ENCODE measurements at regions not wholly inside any gene's neighbourhood (a gene's known extent, or its start where the extent isn't known, plus 50 kb on each side); places are given as distances from the start of the nearest gene placed in this dataset.

- no peak for TF ChIP-seq ZNF488 (tag by site-specific recombination; IDR thresholded peaks at IDR 0.05)
- no peak for TF ChIP-seq ZNF610 (tag by site-specific recombination; IDR thresholded peaks at IDR 0.05; ENCODE audit: borderline replicate concordance)
These were observed 655.5 kb downstream of the DCDC2C start (continued) for GRCh38 chr2:4358837-4359236.

- ChIA-PET CTCF (no interaction called here), POLR2A (no interaction called here)
- no peak overlapping the region for H3K27ac ChIP-seq (ENCODE audit: extremely low read depth, low read depth, low read length)
- no peaks in the 10 kb centered on the region for H3K36me3 ChIP-seq (ENCODE audit: control insufficient read depth in 2 of 2, insufficient read depth in 1 of 2, low read length in 2 of 2)
- H3K4me1 ChIP-seq (ENCODE audit: control insufficient read depth, insufficient read depth, low read length), result no peaks in the 10 kb centered on the region
- H3K4me3 ChIP-seq (ENCODE audit: low read depth, low read length), result no peak overlapping the region
- TF ChIP-seq ZNF660 (tag by site-specific recombination; IDR thresholded peaks at IDR 0.05) (no peak), ZNF433 (tag by site-specific recombination; IDR thresholded peaks at IDR 0.05; ENCODE audit: low read depth) (no peak), ZBTB10 (tag by site-specific recombination; IDR thresholded peaks at IDR 0.05) (no peak), ZNF26 (tag by site-specific recombination; IDR thresholded peaks at IDR 0.05) (no peak), ZBTB20 (tag by site-specific recombination; IDR thresholded peaks at IDR 0.05) (no peak), OSR2 (tag by site-specific recombination; IDR thresholded peaks at IDR 0.05) (no peak)
- H3K9me3 ChIP-seq (ENCODE audit: control insufficient read depth, insufficient read depth, low read depth, low read length), result no peaks in the 10 kb centered on the region
These were observed 665.5 kb downstream of the DCDC2C start for GRCh38 chr2:4368907-4369306.

GRCh38 chr2:4369826-4370419, 666.5 kb downstream of the DCDC2C start:
- Histone ChIP-seq H3K27ac (ENCODE audit: extremely low read depth, low read depth, low read length) (no peak overlapping the region), H3K36me3 (ENCODE audit: control insufficient read depth in 2 of 2, insufficient read depth in 1 of 2, low read length in 2 of 2) (no peaks in the 10 kb centered on the region), H3K9me3 (ENCODE audit: control insufficient read depth, insufficient read depth, low read depth, low read length) (no peaks in the 10 kb centered on the region), H3K4me1 (ENCODE audit: control insufficient read depth, insufficient read depth, low read length) (no peaks in the 10 kb centered on the region), H3K4me3 (ENCODE audit: low read depth, low read length) (no peak overlapping the region)
- TF ChIP-seq TCF7L2 (IDR thresholded peaks at IDR 0.05; ENCODE audit: borderline replicate concordance, low read depth, low read length) (no peak), ZBTB48 (tag by site-specific recombination; IDR thresholded peaks at IDR 0.05) (no peak), OSR2 (tag by site-specific recombination; IDR thresholded peaks at IDR 0.05) (no peak), YY2 (tag by site-specific recombination; IDR thresholded peaks at IDR 0.05) (no peak)
- ChIA-PET POLR2A (no interaction called here), CTCF (no interaction called here)

GRCh38 chr2:4370422-4371090, 667.2 kb downstream of the DCDC2C start:
- no peak overlapping the region for H3K4me3 ChIP-seq (ENCODE audit: low read depth, low read length)
- POLR2A ChIA-PET, result no interaction called here
- no peaks in the 10 kb centered on the region for H3K36me3 ChIP-seq (ENCODE audit: control insufficient read depth in 2 of 2, insufficient read depth in 1 of 2, low read length in 2 of 2)
- H3K9me3 ChIP-seq (ENCODE audit: control insufficient read depth, insufficient read depth, low read depth, low read length), result no peaks in the 10 kb centered on the region
- CTCF ChIA-PET, result no interaction called here
- H3K27ac ChIP-seq (ENCODE audit: extremely low read depth, low read depth, low read length), result no peak overlapping the region
- H3K4me1 ChIP-seq (ENCODE audit: control insufficient read depth, insufficient read depth, low read length), result no peaks in the 10 kb centered on the region
- TF ChIP-seq TCF7L2 (IDR thresholded peaks at IDR 0.05; ENCODE audit: borderline replicate concordance, low read depth, low read length), result no peak
- TF ChIP-seq PBX3 (CRISPR knock-in tag; IDR thresholded peaks at IDR 0.05), result no peak
- TF ChIP-seq ZNF138 (tag by site-specific recombination; IDR thresholded peaks at IDR 0.05; ENCODE audit: borderline replicate concordance), result no peak
- TF ChIP-seq ZNF792 (tag by site-specific recombination; IDR thresholded peaks at IDR 0.05), result no peak
- TF ChIP-seq ZNF211 (tag by site-specific recombination; IDR thresholded peaks at IDR 0.05; ENCODE audit: low read depth), result no peak
- no peak for TF ChIP-seq ZNF239 (tag by site-specific recombination; IDR thresholded peaks at IDR 0.05)
- TF ChIP-seq GLIS2 (tag by site-specific recombination; IDR thresholded peaks at IDR 0.05), result no peak
- no peak for TF ChIP-seq ZNF23 (tag by site-specific recombination; IDR thresholded peaks at IDR 0.05; ENCODE audit: borderline replicate concordance)
- TF ChIP-seq RBAK (tag by site-specific recombination; IDR thresholded peaks at IDR 0.05), result no peak
- TF ChIP-seq ZNF571 (tag by site-specific recombination; IDR thresholded peaks at IDR 0.05), result no peak
- no peak for TF ChIP-seq ZNF37A (tag by site-specific recombination; IDR thresholded peaks at IDR 0.05)
- no peak for TF ChIP-seq ZNF645 (tag by site-specific recombination; IDR thresholded peaks at IDR 0.05)
- no peak for TF ChIP-seq ZNF664 (tag by site-specific recombination; IDR thresholded peaks at IDR 0.05)
